Nephron progenitor cell (in vitro differentiated cells): ENCODE measurements at regions not wholly inside any gene's neighbourhood (a gene's known extent, or its start where the extent isn't known, plus 50 kb on each side); places are given as distances from the start of the nearest gene placed in this dataset.

Experiments used
- DNase-seq: peaks from one replicate; pipeline ENCODE4 v3.0.0; 2021
- H3K27ac Mint-ChIP-seq: 2 replicates; pipeline ENCODE4 v1.8.0; 2021; ENCODE audit warnings: mild to moderate bottlenecking, moderate library complexity, mixed read lengths
- H3K27me3 Mint-ChIP-seq: 2 replicates; pipeline ENCODE4 v1.8.0; 2021; ENCODE audit warnings: mild to moderate bottlenecking, low read depth, mixed read lengths; ENCODE audit not compliant: poor library complexity
- H3K36me3 Mint-ChIP-seq: 2 replicates; pipeline ENCODE4 v1.8.0; 2021; ENCODE audit warnings: low read depth, mixed read lengths
- H3K4me1 Mint-ChIP-seq: 2 replicates; pipeline ENCODE4 v1.8.0; 2021; ENCODE audit warnings: mixed read lengths
- H3K4me3 Mint-ChIP-seq: 2 replicates; pipeline ENCODE4 v1.8.0; 2021; ENCODE audit warnings: mild to moderate bottlenecking, moderate library complexity, mixed read lengths
- H3K9me3 Mint-ChIP-seq: 2 replicates; pipeline ENCODE4 v1.8.0; 2021; ENCODE audit warnings: mild to moderate bottlenecking, moderate library complexity, mixed read lengths
- TF ChIP-seq, protein P1 (sequence below): fragments of 200-600 bp; sonication (generic); IDR thresholded peaks from 2 replicates; pipeline ENCODE4 v1.5.0; 2021; ENCODE audit warnings: antibody characterized with exemption

DNA sequence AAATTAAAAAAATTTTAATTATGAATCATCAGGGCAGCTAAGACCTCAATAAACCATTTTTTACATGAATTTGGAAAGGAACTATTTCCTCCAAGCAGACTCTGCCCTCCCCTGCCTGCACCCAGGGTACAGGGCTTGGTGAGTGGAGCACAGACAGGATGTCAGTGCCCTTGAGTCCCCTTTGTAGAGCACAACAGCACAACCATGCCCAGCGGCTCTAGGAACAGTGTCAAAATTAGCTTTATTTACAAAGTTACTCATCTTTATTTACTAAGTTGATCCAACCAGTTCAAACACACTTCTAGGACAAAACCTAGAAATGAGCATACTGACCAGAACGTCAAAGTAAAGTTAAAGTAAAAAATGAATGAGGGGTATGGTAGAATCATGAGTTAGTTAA, 90.6 kb upstream of the TSC22D2 start:
- peaks cover 22% of the 10 kb centered on the region for H3K4me1 Mint-ChIP-seq
- H3K4me3 Mint-ChIP-seq, result no peak overlapping the region
- peaks cover 7% of the 10 kb centered on the region for H3K9me3 Mint-ChIP-seq
- H3K27me3 Mint-ChIP-seq, result peaks cover 5% of the 10 kb centered on the region
- TF ChIP-seq, protein P1, sequence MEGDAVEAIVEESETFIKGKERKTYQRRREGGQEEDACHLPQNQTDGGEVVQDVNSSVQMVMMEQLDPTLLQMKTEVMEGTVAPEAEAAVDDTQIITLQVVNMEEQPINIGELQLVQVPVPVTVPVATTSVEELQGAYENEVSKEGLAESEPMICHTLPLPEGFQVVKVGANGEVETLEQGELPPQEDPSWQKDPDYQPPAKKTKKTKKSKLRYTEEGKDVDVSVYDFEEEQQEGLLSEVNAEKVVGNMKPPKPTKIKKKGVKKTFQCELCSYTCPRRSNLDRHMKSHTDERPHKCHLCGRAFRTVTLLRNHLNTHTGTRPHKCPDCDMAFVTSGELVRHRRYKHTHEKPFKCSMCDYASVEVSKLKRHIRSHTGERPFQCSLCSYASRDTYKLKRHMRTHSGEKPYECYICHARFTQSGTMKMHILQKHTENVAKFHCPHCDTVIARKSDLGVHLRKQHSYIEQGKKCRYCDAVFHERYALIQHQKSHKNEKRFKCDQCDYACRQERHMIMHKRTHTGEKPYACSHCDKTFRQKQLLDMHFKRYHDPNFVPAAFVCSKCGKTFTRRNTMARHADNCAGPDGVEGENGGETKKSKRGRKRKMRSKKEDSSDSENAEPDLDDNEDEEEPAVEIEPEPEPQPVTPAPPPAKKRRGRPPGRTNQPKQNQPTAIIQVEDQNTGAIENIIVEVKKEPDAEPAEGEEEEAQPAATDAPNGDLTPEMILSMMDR, result no peak
- H3K36me3 Mint-ChIP-seq, result no peaks in the 10 kb centered on the region
- no peak overlapping the region for H3K27ac Mint-ChIP-seq
- no peak for DNase-seq

- Mint-ChIP-seq H3K4me1 (peaks cover 28% of the 10 kb centered on the region), H3K27me3 (peaks cover 6% of the 10 kb centered on the region), H3K27ac (no peak overlapping the region), H3K4me3 (no peak overlapping the region), H3K36me3 (no peaks in the 10 kb centered on the region), H3K9me3 (no peaks in the 10 kb centered on the region)
- TF ChIP-seq, protein P1, result no peak
- DNase-seq, result no peak
These were observed 92.4 kb upstream of the TSC22D2 start for GRCh38 chr3:150315721-150316120.

- H3K9me3 Mint-ChIP-seq, result no peaks in the 10 kb centered on the region
- no peak overlapping the region for H3K4me3 Mint-ChIP-seq
- DNase-seq, result no peak
- TF ChIP-seq, protein P1, result no peak
- peaks cover 6% of the 10 kb centered on the region for H3K27me3 Mint-ChIP-seq
- no peak overlapping the region for H3K27ac Mint-ChIP-seq
- peaks cover 27% of the 10 kb centered on the region for H3K4me1 Mint-ChIP-seq
- H3K36me3 Mint-ChIP-seq, result no peaks in the 10 kb centered on the region
These were observed 93.7 kb upstream of the TSC22D2 start for GRCh38 chr3:150314248-150315004.

- H3K36me3 Mint-ChIP-seq, result no peaks in the 10 kb centered on the region
- DNase-seq, result no peak
- peak overlapping the region; percentile 37 for H3K27ac Mint-ChIP-seq
- peaks cover 6% of the 10 kb centered on the region for H3K27me3 Mint-ChIP-seq
- TF ChIP-seq, protein P1, result no peak
- H3K4me1 Mint-ChIP-seq, result peaks cover 45% of the 10 kb centered on the region
- no peaks in the 10 kb centered on the region for H3K9me3 Mint-ChIP-seq
- no peak overlapping the region for H3K4me3 Mint-ChIP-seq
These were observed 96.0 kb upstream of the TSC22D2 start for GRCh38 chr3:150312018-150312657.

- TF ChIP-seq, protein P1, result no peak
- DNase-seq, result no peak
- H3K27ac Mint-ChIP-seq, result no peak overlapping the region
- H3K27me3 Mint-ChIP-seq, result peaks cover 6% of the 10 kb centered on the region
- H3K4me1 Mint-ChIP-seq, result peaks cover 50% of the 10 kb centered on the region
- no peaks in the 10 kb centered on the region for H3K9me3 Mint-ChIP-seq
- H3K4me3 Mint-ChIP-seq, result no peak overlapping the region
- H3K36me3 Mint-ChIP-seq, result no peaks in the 10 kb centered on the region
These were observed 96.9 kb upstream of the TSC22D2 start for GRCh38 chr3:150311156-150311555.
